SU-DHL-6 (cell line): ENCODE measurements at regions not wholly inside any gene's neighbourhood (a gene's known extent, or its start where the extent isn't known, plus 50 kb on each side); places are given as distances from the start of the nearest gene placed in this dataset.
"Not testable (repeated sequence)": the region's sequence is repeated elsewhere in the genome, so short reads cannot be mapped to it uniquely, and the experiment has no call there.

Experiments used
- H2AFZ ChIP-seq: fragments of 200-600 bp; sonication (generic); 2 replicates; pipeline ENCODE4 v1.6.1; 2014; ENCODE audit warnings: low read depth, mild to moderate bottlenecking, moderate library complexity, mixed read lengths, antibody characterized with exemption, low read length; ENCODE audit not compliant: severe bottlenecking
- H3F3A ChIP-seq: fragments of 200-600 bp; shearing (Covaris generic); 2 replicates; pipeline ENCODE4 v1.6.0; 2016; ENCODE audit warnings: antibody characterized with exemption, mild to moderate bottlenecking; ENCODE audit not compliant: insufficient read depth
- H3K27ac ChIP-seq: fragments of 200-600 bp; sonication (generic); 2 replicates; pipeline ENCODE4 v1.5.1; 2016; ENCODE audit warnings: low read depth, mild to moderate bottlenecking, low read length, moderate library complexity, mixed read lengths
- H3K27me3 ChIP-seq: fragments of 200-600 bp; sonication (generic), shearing (Covaris generic); 2 replicates; pipeline ENCODE4 v1.6.0; 2014; ENCODE audit warnings: mild to moderate bottlenecking, low read length
- H3K36me3 ChIP-seq: fragments of 200-600 bp; sonication (generic); 2 replicates; pipeline ENCODE4 v1.6.1; 2014; ENCODE audit warnings: mild to moderate bottlenecking, low read length, mixed read lengths
- H3K4me2 ChIP-seq: fragments of 300-600, 200-600 bp; shearing (Covaris generic), sonication (generic); 2 replicates; pipeline ENCODE4 v1.6.0; 2014; ENCODE audit warnings: low read length, low read depth, mild to moderate bottlenecking; ENCODE audit not compliant: poor library complexity, severe bottlenecking
- H3K4me3 ChIP-seq: fragments of 200-600 bp; sonication (generic); 2 replicates; pipeline ENCODE4 v1.5.1; 2014; ENCODE audit warnings: antibody characterized with exemption, low read length, mild to moderate bottlenecking, mixed read lengths; ENCODE audit not compliant: insufficient read depth, poor library complexity, severe bottlenecking
- H3K79me2 ChIP-seq: fragments of 200-600 bp; sonication (generic); 2 replicates; pipeline ENCODE4 v1.6.1; 2014; ENCODE audit warnings: mild to moderate bottlenecking, low read length, moderate library complexity; ENCODE audit not compliant: insufficient read depth
- H3K9ac ChIP-seq: fragments of 200-600 bp; sonication (generic); 2 replicates; pipeline ENCODE4 v1.7.0; 2014; ENCODE audit warnings: mild to moderate bottlenecking, low read length
- H3K9me2 ChIP-seq: fragments of 200-600 bp; sonication (generic); replicated peaks from 2 replicates; pipeline ENCODE4 v1.6.1; 2014; ENCODE audit warnings: low read length; ENCODE audit not compliant: insufficient read depth
- H3K9me3 ChIP-seq: fragments of 200-600 bp; sonication (generic); 2 replicates; pipeline ENCODE4 v1.6.1; 2014; ENCODE audit warnings: low read length, mixed read lengths; ENCODE audit not compliant: insufficient read depth
- H4K20me1 ChIP-seq: fragments of 200-600 bp; sonication (generic); 2 replicates; pipeline ENCODE4 v1.6.1; 2014; ENCODE audit warnings: low read depth, mild to moderate bottlenecking, antibody characterized with exemption, low read length, moderate library complexity, mixed read lengths
- CTCF ChIP-seq: fragments of 200-600 bp; sonication (generic); IDR thresholded peaks from one replicate; pipeline ENCODE4 v1.5.1; 2017; ENCODE audit warnings: antibody characterized with exemption, mild to moderate bottlenecking, low read length, moderate library complexity; ENCODE audit not compliant: insufficient read depth, poor library complexity, severe bottlenecking
- EZH2phosphoT487 ChIP-seq: fragments of 200-600 bp; sonication (generic), shearing (Covaris generic); conservative IDR thresholded peaks from 2 replicates; pipeline ENCODE4 v1.6.1; 2018; ENCODE audit warnings: mild to moderate bottlenecking, antibody characterized with exemption, low read length, moderate library complexity, mixed read lengths

- Histone ChIP-seq H3K4me3 (no peak overlapping the region), H3K9me2 (no peaks in the 10 kb centered on the region), H3K27me3 (no peaks in the 10 kb centered on the region), H3K79me2 (no peaks in the 10 kb centered on the region), H3K4me2 (no peak overlapping the region), H2AFZ (no peak overlapping the region), H4K20me1 (no peaks in the 10 kb centered on the region), H3K36me3 (no peaks in the 10 kb centered on the region), H3K27ac (no peak overlapping the region), H3K9ac (no peak overlapping the region), H3K9me3 (no peaks in the 10 kb centered on the region), H3F3A (no peaks in the 10 kb centered on the region)
- TF ChIP-seq CTCF (no peak), EZH2phosphoT487 (no peak)
Observed at GRCh38 chr4:12360391-12360790, 931.7 kb upstream of the HS3ST1 start.

- no peaks in the 10 kb centered on the region for H3K36me3 ChIP-seq
- TF ChIP-seq EZH2phosphoT487, result no peak
- no peak for TF ChIP-seq CTCF
- no peak overlapping the region for H3K27ac ChIP-seq
- no peak overlapping the region for H3K4me2 ChIP-seq
- H3K79me2 ChIP-seq, result no peaks in the 10 kb centered on the region
- no peak overlapping the region for H3K4me3 ChIP-seq
- no peak overlapping the region for H3K9ac ChIP-seq
- no peaks in the 10 kb centered on the region for H3K27me3 ChIP-seq
- H3K9me3 ChIP-seq, result no peaks in the 10 kb centered on the region
- no peak overlapping the region for H2AFZ ChIP-seq
- no peaks in the 10 kb centered on the region for H3K9me2 ChIP-seq
- no peaks in the 10 kb centered on the region for H4K20me1 ChIP-seq
- H3F3A ChIP-seq, result no peaks in the 10 kb centered on the region
Observed at GRCh38 chr4:12359420-12359819, 930.7 kb upstream of the HS3ST1 start.

GRCh38 chr4:12333083-12333482 is 904.4 kb upstream of the HS3ST1 start:
- not testable (repeated sequence) for H3K9me3 ChIP-seq, H3K4me3 ChIP-seq, H4K20me1 ChIP-seq, H3K4me2 ChIP-seq, H3K9me2 ChIP-seq, H3K9ac ChIP-seq, H3K27me3 ChIP-seq, H3F3A ChIP-seq, H3K36me3 ChIP-seq, H2AFZ ChIP-seq, H3K79me2 ChIP-seq, H3K27ac ChIP-seq

GRCh38 chr4:12324965-12325364 is 896.3 kb upstream of the HS3ST1 start:
- H3K79me2 ChIP-seq, result no peaks in the 10 kb centered on the region
- no peak for TF ChIP-seq CTCF
- TF ChIP-seq EZH2phosphoT487, result no peak

More at GRCh38 chr4:12324965-12325364, 896.3 kb upstream of the HS3ST1 start:
- H3K4me2 ChIP-seq, result no peak overlapping the region
- H3K4me3 ChIP-seq, result no peak overlapping the region
- no peaks in the 10 kb centered on the region for H3K9me3 ChIP-seq
- no peaks in the 10 kb centered on the region for H3K36me3 ChIP-seq
- H3K9ac ChIP-seq, result no peak overlapping the region
- no peaks in the 10 kb centered on the region for H3K9me2 ChIP-seq
- H2AFZ ChIP-seq, result no peak overlapping the region
- H3K27ac ChIP-seq, result no peak overlapping the region
- H4K20me1 ChIP-seq, result no peaks in the 10 kb centered on the region
- no peaks in the 10 kb centered on the region for H3F3A ChIP-seq
- no peaks in the 10 kb centered on the region for H3K27me3 ChIP-seq
